Prostate gland (tissue), 2 donors: ENCODE measurements at regions not wholly inside any gene's neighbourhood (a gene's known extent, or its start where the extent isn't known, plus 50 kb on each side); places are given as distances from the start of the nearest gene placed in this dataset.

Source experiments
- CTCF ChIP-seq, 4 experiments: fragments of 200-600 bp in 2 of 4; fragments of 450-650 bp in 2 of 4; sonication (generic) in 2 of 4; IDR thresholded peaks; 1 replicate in 3 of 4; 2 replicates in 1 of 4; pipeline ENCODE4 v1.5.1; 2016 to 2019; ENCODE audit warnings: antibody characterized with exemption in 4 of 4, mild to moderate bottlenecking in 2 of 4, moderate library complexity in 2 of 4
- POLR2AphosphoS5 ChIP-seq: sonication (generic); formaldehyde crosslinking; IDR thresholded peaks from one replicate; pipeline ENCODE4 v1.6.1; 2017; ENCODE audit warnings: antibody characterized with exemption

GRCh38 chr5:72709341-72709740 lies 107.1 kb upstream of the TNPO1 start:
- TF ChIP-seq CTCF (IDR thresholded peaks at IDR 0.05) (no peak), POLR2AphosphoS5 (no peak)
